GM12892 (cell line): ENCODE measurements at regions not wholly inside any gene's neighbourhood (a gene's known extent, or its start where the extent isn't known, plus 50 kb on each side); places are given as distances from the start of the nearest gene placed in this dataset.

ENCODE experiments used
- POLR2A ChIP-seq: IDR thresholded peaks from 2 replicates; pipeline ENCODE4 v1.6.1; 2011; ENCODE audit warnings: low read depth, low read length, control low read depth
- POLR2AphosphoS5 ChIP-seq: IDR thresholded peaks from 2 replicates; pipeline ENCODE4 v1.6.1; 2011; ENCODE audit warnings: low read depth, low read length, control low read depth

DNA sequence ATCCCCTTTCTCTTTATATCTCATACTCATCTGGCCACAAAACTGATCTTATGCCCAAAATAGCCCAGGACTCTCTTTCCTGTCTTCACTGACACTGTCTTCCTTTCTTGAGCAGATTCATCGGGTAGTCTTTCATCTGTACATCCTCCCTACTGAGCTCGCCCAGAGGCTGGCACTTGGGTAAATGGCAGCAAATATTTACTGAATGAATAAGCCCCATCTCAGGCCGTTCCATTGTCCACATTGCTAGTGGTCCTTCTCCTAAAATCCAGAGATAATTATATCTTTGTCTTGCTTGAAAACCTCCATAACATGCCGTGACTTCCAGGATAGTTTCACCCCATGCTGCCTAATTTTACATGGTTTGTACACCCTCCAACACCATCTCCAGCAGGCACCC lies 158.1 kb upstream of the SDK2 start:
- TF ChIP-seq POLR2AphosphoS5 (no peak), POLR2A (no peak)
